Dendritic cell treated with granulocyte-macrophage colony-stimulating factor and Interleukin-4, amounts not matched to agents 40 ng/mL and 50 ng/mL, for 4 days (primary cell): ENCODE measurements at regions not wholly inside any gene's neighbourhood (a gene's known extent, or its start where the extent isn't known, plus 50 kb on each side); places are given as distances from the start of the nearest gene placed in this dataset.

ENCODE experiments used
- H3K27ac Mint-ChIP-seq: one replicate; pipeline ENCODE4 v1.8.0; 2022; ENCODE audit warnings: mild to moderate bottlenecking, mixed read lengths
- H3K27me3 Mint-ChIP-seq: one replicate; pipeline ENCODE4 v1.8.0; 2022; ENCODE audit warnings: mild to moderate bottlenecking, mixed read lengths
- H3K36me3 Mint-ChIP-seq: one replicate; pipeline ENCODE4 v1.8.0; 2022; ENCODE audit warnings: low read depth, mixed read lengths
- H3K4me1 Mint-ChIP-seq: one replicate; pipeline ENCODE4 v1.8.0; 2022; ENCODE audit warnings: low read depth, mixed read lengths
- H3K4me3 Mint-ChIP-seq: one replicate; pipeline ENCODE4 v1.8.0; 2022; ENCODE audit warnings: mild to moderate bottlenecking, moderate library complexity, mixed read lengths
- H3K9me3 Mint-ChIP-seq: one replicate; pipeline ENCODE4 v1.8.0; 2022; ENCODE audit warnings: mixed read lengths
- intact Hi-C: fragments of 100-400 bp; cut with micrococcal nuclease; formaldehyde crosslinking; loops from one replicate; pipeline ENCODE4 v1.15.0; 2022

DNA sequence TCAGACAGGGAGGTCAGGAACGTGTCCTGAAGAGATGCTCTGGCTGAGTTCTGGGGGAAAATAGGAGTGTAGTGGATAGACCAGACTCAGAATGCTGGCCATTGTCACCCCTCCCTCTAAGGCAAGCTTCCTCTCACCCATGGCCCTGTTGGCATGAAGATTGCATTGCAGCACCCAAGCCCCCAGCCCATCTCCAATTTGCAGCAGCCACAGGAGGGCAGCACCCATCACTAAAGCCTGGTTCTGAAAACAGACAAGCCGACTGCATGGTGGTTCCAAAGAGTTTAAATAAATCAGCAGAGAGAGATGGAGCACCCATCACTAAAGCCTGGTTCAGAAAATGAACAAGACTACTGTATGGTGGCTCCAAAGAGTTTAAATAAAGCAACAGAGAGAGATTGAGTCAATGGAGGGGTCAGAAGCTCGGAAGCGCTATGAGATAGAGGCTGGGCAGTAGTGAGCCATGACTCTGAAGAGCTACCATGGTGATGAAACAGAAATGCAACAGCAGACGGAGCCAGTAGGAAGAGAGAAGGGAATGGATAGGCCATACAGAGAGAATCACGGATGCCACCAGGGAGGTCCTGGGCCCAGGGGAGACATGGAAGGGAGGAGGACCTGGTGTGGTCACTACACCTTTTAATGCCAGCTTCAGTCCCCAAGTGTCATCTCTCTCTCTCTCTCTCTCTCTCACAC, 237.9 kb upstream of the MYO3A start:
- no peak overlapping the region for H3K27ac Mint-ChIP-seq

DNA sequence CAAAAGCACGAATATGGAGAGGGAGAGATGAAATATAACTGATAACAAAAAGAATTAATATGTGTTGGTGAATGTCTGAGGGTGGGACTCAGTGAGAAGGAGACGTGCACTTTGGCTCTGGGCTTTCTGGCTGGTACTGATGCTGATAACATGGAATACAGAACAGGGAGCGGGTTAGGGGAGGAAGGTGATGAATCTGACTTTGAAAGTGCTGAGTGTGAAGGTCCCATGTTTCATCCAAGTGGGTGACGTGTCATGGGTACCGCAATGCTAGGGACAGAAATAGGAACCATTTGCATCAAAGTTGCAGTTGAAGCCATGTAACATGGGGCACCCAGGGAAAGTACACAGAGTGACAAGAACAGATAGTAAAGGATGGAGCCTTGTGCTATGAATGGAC, 236.6 kb upstream of the MYO3A start:
- Mint-ChIP-seq H3K4me3 (no peak overlapping the region), H3K27me3 (no peaks in the 10 kb centered on the region), H3K36me3 (no peaks in the 10 kb centered on the region), H3K27ac (no peak overlapping the region), H3K9me3 (no peaks in the 10 kb centered on the region), H3K4me1 (no peaks in the 10 kb centered on the region)
- intact Hi-C loops = no loop called here

More for the DNA sequence above, 237.9 kb upstream of the MYO3A start:
- H3K36me3 Mint-ChIP-seq = no peaks in the 10 kb centered on the region
- no peak overlapping the region for H3K4me3 Mint-ChIP-seq
- H3K9me3 Mint-ChIP-seq = no peaks in the 10 kb centered on the region
- no peaks in the 10 kb centered on the region for H3K4me1 Mint-ChIP-seq
- no peaks in the 10 kb centered on the region for H3K27me3 Mint-ChIP-seq
- intact Hi-C loops = no loop called here

DNA sequence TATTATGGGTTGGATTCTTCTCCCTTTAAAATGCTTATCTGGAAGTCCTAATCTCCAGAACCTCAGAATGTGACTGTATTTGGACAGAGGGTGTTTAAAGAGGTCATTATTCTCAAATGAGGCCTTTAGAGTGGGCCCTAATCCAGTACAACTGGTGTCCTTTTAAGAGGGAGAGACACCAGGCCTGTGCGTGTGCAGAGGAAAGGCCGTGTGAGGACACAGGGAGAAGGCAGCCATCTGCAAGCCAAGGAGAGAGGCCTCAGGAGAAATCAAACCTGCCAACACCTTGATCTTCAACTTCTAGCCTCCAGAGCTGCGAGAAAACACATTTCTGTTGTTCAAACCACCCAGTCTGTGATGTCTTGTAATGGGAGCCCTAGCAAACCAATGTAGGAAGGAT, 235.4 kb upstream of the MYO3A start:
- Mint-ChIP-seq H3K9me3 (no peaks in the 10 kb centered on the region), H3K27me3 (no peaks in the 10 kb centered on the region), H3K36me3 (no peaks in the 10 kb centered on the region), H3K4me3 (no peak overlapping the region), H3K27ac (no peak overlapping the region), H3K4me1 (no peaks in the 10 kb centered on the region)
- intact Hi-C loops = no loop called here

DNA sequence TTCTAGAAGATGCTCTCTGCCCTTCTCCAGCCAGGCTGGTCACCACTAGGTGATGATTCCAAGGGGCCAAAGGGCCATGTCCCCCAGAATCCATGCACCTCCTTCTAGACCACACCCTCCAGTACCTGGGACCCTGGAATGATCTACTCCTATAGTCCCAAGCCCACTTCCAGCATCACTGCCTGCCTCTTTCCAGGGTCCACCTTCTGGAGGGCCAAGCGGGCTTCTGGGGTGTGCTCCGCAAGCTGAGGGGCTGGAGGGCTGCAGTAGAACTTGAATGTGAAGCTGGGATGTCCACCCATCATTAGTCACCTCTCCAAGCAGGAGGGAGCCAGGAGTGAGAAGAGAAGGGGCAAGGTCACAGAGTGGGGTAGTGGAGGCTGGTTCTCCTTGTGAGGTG, 234.4 kb upstream of the MYO3A start:
- H3K27ac Mint-ChIP-seq = no peak overlapping the region
- intact Hi-C loops = no loop called here
- no peaks in the 10 kb centered on the region for H3K27me3 Mint-ChIP-seq
- no peaks in the 10 kb centered on the region for H3K4me1 Mint-ChIP-seq
- H3K36me3 Mint-ChIP-seq = no peaks in the 10 kb centered on the region
- no peaks in the 10 kb centered on the region for H3K9me3 Mint-ChIP-seq
- no peak overlapping the region for H3K4me3 Mint-ChIP-seq

DNA sequence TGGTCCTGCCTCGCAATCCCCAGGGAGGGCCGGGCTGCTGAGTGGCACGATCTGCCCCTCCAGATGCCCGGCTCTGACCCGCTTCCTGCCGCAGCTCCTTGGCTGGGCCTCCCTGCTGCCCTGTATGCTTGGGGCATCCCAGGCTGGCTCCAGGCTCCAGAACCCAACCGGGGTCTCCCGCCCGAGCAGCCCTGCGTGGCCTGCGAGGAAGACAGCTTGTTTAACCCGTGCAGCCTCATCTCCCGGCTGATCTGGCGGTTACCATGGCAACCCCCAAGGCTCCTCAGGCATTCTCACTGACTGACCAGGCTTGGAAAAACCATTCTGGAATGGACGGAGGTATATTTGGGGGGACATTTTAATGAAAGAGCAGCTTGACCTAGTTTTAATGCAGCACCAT, 232.4 kb upstream of the MYO3A start:
- Mint-ChIP-seq H3K4me1 (no peaks in the 10 kb centered on the region), H3K27me3 (no peaks in the 10 kb centered on the region), H3K27ac (no peak overlapping the region), H3K36me3 (no peaks in the 10 kb centered on the region), H3K4me3 (no peak overlapping the region), H3K9me3 (no peaks in the 10 kb centered on the region)
- intact Hi-C loops = no loop called here

DNA sequence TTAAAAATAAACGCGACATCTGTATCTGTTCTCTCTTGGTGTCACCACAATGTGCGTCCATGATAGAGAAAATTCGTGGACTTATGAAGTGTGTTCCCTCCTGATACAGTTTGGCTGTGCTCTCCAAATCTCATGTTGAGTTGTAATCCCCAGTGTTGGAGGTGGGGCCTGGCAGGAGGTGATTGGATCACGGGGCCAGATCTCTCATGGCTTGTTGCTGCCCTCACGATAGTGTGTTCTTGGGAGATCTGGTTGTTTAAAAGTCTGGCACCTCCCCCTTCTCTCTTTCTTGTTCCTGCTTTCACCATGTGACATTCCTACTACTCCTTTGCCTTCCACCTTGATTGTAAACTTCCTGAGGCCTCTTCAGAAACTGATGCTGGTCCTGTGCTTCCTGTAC, 229.4 kb upstream of the MYO3A start:
- Mint-ChIP-seq H3K9me3 (no peaks in the 10 kb centered on the region), H3K36me3 (no peaks in the 10 kb centered on the region), H3K4me3 (no peak overlapping the region), H3K4me1 (no peaks in the 10 kb centered on the region), H3K27ac (no peak overlapping the region), H3K27me3 (no peaks in the 10 kb centered on the region)
- intact Hi-C loops = no loop called here

DNA sequence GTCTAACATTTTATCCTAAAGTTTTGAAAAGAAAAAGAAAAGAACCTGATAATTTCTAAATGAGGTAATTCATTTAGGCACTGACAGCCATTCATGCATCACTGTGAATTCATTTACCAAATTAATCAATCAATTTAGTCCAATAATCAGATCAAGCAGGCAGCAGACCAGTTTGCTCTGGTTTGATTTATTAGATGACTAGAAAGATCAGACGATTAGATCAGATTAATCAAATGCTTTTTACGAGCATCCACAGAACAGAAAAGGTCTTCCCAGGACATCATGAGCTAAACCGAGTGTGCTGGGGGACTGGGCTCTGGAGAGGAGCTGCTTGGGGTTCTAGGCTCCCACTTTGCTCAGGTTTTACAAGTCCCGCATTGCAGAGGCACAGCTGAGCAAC, 226.5 kb upstream of the MYO3A start:
- Mint-ChIP-seq H3K4me1 (no peaks in the 10 kb centered on the region), H3K9me3 (no peaks in the 10 kb centered on the region), H3K27me3 (no peaks in the 10 kb centered on the region), H3K27ac (no peak overlapping the region), H3K36me3 (no peaks in the 10 kb centered on the region), H3K4me3 (no peak overlapping the region)
- intact Hi-C loops = no loop called here

DNA sequence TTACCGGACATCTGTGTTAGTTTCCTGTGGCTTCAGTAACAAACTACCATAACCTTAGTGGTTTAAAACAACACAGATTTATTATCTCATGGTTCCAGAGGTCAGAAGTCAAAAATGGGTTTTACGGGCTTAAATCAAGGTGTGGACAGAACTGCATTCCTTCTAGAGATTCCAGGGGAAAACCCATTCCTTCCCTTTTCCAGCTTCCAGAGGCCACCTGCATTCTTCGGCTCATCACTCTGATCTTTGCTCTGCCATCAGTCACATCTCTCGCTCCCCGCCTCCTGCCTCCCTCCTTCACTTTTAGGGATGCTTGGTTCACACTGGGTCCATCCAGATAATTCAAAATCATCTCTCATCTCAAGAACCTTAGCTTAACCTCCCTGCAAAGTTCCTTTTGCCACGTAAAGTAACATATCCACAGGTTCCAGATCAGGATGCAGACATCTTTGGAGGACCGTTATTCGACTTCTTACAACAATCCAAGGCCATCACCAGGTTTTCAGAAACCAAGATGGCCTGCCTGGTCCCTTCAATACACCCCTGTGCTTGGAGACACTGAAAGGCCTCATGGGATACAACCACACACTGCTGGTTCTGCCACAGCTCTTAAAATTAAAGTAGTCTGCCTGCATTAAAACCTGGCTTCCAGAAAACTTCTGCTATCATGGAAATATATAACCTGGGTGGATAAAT, 225.9 kb upstream of the MYO3A start:
- Mint-ChIP-seq H3K9me3 (no peaks in the 10 kb centered on the region), H3K36me3 (no peaks in the 10 kb centered on the region), H3K4me3 (no peak overlapping the region), H3K27ac (no peak overlapping the region), H3K27me3 (no peaks in the 10 kb centered on the region), H3K4me1 (no peaks in the 10 kb centered on the region)
- intact Hi-C loops = no loop called here

DNA sequence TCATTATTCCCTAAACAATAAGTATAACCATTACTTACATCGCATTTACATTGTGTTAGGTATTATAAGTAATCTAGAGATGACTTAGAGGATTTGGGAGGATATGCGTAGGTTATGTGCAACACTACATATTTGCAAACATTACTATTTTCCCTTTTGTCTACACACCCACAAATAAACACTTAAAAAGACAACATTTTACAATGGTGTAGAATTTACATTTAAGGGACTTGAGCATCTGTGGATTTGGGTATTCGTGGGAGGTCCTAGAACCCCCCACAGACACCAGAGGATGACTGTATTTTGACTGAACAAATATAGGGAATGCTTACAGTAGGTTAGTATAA, 220.2 kb upstream of the MYO3A start:
- no peak overlapping the region for H3K27ac Mint-ChIP-seq
- no peak overlapping the region for H3K4me3 Mint-ChIP-seq
- H3K9me3 Mint-ChIP-seq = no peaks in the 10 kb centered on the region
- H3K27me3 Mint-ChIP-seq = no peaks in the 10 kb centered on the region
- intact Hi-C loops = no loop called here
- H3K36me3 Mint-ChIP-seq = no peaks in the 10 kb centered on the region
- no peaks in the 10 kb centered on the region for H3K4me1 Mint-ChIP-seq

DNA sequence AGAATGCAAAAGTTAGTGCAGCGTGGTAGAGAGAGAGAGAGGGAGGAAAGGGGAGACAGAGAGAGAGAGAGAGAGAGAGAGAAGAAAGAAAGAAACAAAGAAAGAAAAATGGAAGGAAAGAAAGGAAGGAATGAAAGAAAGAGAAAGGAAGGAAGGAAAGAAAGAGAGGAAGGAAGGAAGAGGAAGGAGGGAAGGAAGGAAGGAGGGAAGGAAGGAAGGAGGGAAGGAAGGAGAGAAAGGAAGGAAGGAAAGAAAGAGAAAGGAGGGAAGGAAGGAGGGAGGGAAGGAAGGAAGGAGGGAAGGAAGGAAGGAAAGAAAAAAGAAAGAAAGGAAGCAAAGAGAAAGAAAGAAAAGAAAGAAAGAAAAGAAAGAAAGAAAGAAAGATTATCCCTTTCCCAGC, 209.8 kb upstream of the MYO3A start:
- intact Hi-C loops = no loop called here

DNA sequence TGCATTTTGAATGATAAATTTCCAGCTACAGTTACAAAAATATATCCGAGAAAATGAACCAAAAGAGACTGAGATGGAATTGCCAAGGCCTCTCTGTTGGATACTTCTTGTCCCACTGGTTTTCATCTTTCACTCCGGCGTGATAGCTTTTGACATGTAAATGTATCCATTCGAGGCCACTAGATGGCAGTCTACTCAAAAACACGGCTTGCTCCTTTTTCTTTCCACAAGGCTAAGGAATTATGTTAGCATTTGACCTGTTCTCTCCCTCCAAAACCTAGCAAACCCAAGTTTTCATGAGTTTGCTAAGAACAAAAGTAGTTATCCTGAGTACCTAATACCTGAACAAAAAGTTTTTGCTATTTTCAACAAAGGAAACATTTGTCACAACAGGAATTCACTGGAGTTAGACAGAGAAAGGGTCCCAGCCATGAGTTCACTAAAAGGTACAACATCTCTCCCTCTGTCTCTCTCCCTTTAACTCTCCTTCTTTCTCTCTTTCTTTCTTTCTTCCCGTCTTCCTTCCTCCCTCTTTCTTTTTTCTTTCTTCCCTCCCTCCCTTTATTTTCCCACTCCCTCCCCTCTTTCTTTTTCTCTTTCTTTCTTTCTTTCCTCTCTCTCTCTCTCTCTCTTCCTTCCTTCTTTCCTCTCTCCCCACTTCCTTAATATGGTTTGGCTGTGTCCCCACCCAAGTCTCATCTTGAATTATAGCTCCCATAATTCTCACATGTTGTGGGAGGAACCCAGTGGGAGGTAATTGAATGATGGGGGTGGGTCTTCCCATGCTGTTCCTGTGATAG, 207.9 kb upstream of the MYO3A start:
- no peak overlapping the region for H3K27ac Mint-ChIP-seq
- H3K4me3 Mint-ChIP-seq = no peak overlapping the region
- H3K9me3 Mint-ChIP-seq = no peaks in the 10 kb centered on the region
- intact Hi-C loops = no loop called here
- H3K4me1 Mint-ChIP-seq = peaks cover 5% of the 10 kb centered on the region
- peaks cover 8% of the 10 kb centered on the region for H3K27me3 Mint-ChIP-seq
- H3K36me3 Mint-ChIP-seq = no peaks in the 10 kb centered on the region

More for the DNA sequence above, 209.8 kb upstream of the MYO3A start:
- peaks cover 2% of the 10 kb centered on the region for H3K27me3 Mint-ChIP-seq
- H3K4me3 Mint-ChIP-seq = no peak overlapping the region
- no peaks in the 10 kb centered on the region for H3K9me3 Mint-ChIP-seq
- H3K27ac Mint-ChIP-seq = no peak overlapping the region
- H3K4me1 Mint-ChIP-seq = peaks cover 5% of the 10 kb centered on the region
- no peaks in the 10 kb centered on the region for H3K36me3 Mint-ChIP-seq

DNA sequence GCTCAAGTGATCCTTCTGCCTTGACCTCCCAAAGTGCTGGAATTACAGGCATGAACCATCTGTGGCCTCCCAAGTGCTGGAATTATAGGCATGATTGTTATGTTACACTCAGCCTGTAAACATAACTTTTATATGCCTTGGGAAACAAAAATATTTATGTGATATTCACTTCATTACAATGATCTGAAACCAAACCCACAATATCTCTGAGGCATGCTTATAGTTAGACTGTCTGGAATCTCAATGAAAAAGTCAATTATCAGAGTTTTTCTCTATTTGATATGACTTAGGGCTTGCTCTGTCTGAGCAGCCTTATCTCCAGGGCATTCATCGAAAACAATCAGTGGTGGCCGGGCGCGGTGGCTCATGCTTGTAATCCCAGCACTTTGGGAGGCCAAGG, 195.3 kb upstream of the MYO3A start:
- H3K36me3 Mint-ChIP-seq = no peaks in the 10 kb centered on the region
- H3K9me3 Mint-ChIP-seq = no peaks in the 10 kb centered on the region
- H3K27ac Mint-ChIP-seq = no peak overlapping the region
- intact Hi-C loops = no loop called here
- no peak overlapping the region for H3K4me3 Mint-ChIP-seq
- peaks cover 13% of the 10 kb centered on the region for H3K27me3 Mint-ChIP-seq
- no peaks in the 10 kb centered on the region for H3K4me1 Mint-ChIP-seq

DNA sequence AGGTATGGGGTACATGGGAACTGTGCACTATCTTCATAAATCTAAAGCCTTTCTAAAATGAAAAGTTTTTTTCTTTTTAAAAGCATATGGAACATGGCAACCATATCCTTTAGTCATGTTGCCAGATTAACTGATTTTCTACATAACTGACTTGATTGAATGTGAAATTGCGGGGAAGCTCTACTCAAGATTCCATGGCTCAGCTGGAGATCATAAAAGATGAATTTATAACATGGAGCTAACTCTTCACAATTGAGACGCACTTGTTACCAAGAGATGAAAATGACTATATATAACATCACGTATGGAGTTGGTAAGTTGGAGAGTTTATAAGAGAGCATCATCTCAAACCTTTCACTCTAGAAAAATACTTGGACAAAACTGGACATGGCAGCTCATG, 190.2 kb upstream of the MYO3A start:
- Mint-ChIP-seq H3K27me3 (peaks cover 7% of the 10 kb centered on the region), H3K36me3 (no peaks in the 10 kb centered on the region), H3K27ac (no peak overlapping the region), H3K4me1 (no peaks in the 10 kb centered on the region), H3K9me3 (no peaks in the 10 kb centered on the region), H3K4me3 (no peak overlapping the region)
- intact Hi-C loops = no loop called here

DNA sequence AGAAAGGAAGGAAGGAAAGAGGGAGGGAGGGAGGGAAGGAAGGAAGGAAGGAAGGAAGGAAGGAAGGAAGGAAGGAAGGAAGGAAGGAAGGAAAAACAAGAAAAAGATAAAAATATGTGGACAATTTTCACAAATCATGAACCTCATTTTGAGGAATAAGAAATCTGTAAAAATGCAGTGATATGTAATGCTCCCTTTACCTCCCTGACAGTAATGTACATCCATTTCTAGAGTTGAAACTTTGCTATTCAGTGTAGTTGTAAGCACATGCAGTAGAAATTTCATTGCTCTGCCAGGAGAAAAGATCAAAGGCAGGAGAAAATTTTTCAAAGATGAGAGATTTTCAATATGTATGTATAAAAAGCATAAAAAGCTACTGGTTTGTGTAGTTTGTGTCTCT, 189.5 kb upstream of the MYO3A start:
- Mint-ChIP-seq H3K9me3 (no peaks in the 10 kb centered on the region), H3K4me3 (no peak overlapping the region), H3K4me1 (no peaks in the 10 kb centered on the region), H3K36me3 (no peaks in the 10 kb centered on the region), H3K27ac (no peak overlapping the region), H3K27me3 (peaks cover 5% of the 10 kb centered on the region)
- intact Hi-C loops = no loop called here
